SIG-M5 treated with dmso at 0.1 percent for 504 hours (cell line): ENCODE measurements at regions not wholly inside any gene's neighbourhood (a gene's known extent, or its start where the extent isn't known, plus 50 kb on each side); places are given as distances from the start of the nearest gene placed in this dataset.

ENCODE experiments used
- DNase-seq: peaks from one replicate; lab custom pipeline; 2025; ENCODE audit not compliant: unreplicated experiment; lab: John Stamatoyannopoulos, UW

- no peak for DNase-seq
These were observed 298.2 kb downstream of the PAX1 start for GRCh38 chr20:22003680-22004079.

DNA sequence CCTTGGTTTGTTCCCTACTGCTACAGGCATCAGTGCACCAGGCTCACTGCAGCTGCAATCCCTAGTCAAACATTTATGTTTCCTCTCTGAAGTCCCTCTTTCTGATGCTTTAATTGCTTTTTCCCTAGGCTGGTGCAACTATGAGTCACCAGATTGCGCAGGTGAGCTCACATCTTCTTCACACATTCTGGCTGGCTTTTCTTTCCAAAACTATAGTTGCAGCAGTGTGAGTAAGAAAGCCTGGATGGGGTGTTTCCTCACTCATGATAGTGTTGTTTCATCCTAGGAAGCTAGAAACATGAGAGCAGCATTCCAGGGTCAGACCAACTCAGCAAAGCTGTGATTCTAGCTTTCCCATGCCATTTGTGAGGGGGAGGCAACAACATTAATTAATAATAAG is 296.4 kb downstream of the PAX1 start:
- DNase-seq, result no peak

DNA sequence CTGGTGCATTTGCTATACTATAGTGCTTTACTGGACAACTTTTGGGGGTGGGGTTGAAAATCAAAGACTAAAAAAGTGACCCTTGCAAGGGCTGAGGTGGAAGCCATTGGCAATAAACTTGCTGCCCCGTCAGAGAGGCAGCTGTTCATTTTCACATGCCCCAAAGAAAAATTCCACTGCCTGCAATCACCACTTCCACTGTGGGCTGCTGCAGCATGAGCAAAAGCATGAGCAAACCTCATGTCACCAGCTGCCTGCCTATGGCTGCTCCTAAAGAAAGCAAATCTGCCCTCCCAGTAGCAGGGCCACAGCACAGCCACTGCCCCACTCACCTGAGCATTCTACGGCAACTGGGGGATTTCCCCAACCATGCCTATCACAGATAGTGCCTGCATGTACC is 290.0 kb downstream of the PAX1 start:
- DNase-seq, result no peak

- no peak for DNase-seq
These were observed 288.7 kb downstream of the PAX1 start for GRCh38 chr20:21994203-21994602.

- DNase-seq, result no peak
These were observed 277.1 kb downstream of the PAX1 start for GRCh38 chr20:21982559-21982958.

GRCh38 chr20:21981597-21982344 is 276.3 kb downstream of the PAX1 start:
- no peak for DNase-seq

- no peak for DNase-seq
These were observed 275.7 kb downstream of the PAX1 start for GRCh38 chr20:21981179-21981578.

GRCh38 chr20:21971436-21971835 is 266.0 kb downstream of the PAX1 start:
- no peak for DNase-seq

GRCh38 chr20:21968486-21968885 is 263.0 kb downstream of the PAX1 start:
- DNase-seq, result no peak

DNA sequence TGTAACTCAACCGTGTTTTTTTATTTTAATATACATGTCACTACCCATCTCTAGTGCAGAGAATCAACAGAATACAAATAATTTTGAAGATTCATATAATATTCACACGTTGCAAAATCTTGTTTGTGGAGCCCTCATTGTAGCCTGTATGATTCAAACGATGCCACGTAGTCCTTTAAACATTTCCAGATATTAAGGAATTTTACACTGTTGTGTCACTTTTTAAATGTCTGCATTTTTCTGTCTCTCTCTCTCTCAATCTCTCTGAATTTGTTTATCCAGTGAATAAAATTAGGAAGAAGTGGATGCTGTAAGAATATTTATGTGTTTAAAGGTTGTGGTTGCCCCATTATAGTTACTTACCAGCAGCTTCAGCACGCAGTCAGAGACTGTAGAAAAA is 262.0 kb downstream of the PAX1 start:
- no peak for DNase-seq

DNA sequence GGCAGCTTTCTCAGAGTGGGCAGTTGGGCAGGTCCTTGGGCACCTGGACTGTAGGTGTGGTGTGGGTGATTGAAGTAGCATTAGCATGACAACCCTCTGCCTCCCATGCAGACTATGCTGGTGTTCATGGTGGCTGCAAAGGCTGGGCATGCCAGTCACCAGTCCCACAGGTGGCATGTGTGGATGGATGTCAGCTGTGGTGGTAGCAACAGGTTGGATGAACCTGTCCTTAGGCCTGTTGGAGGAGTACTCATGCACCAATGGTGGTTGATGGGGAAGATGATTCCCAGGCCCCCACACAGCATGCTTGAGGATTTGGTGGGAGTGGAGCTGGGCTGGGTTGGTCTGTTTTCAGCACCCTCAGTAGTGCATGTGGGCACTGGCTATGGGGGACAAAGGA is 251.1 kb downstream of the PAX1 start:
- DNase-seq, result no peak

DNA sequence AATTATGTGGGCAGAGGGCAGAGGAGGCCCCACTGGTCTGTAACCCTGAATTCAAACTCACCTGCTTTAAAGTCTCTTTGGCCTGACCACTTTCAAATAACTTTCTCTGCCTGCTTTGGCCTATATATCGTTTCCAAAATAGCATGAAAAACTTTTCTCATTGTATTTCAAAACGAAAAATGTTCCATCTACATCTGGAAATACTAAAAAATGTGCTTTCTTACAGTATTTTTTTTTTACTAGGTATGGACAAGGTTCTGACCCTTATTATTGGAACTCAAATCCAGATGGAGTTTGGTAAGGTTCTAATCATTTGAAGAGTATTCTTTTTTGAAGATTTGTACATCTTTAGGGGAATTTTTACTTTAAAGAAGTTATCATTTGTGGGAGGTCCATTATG is 241.9 kb downstream of the PAX1 start:
- no peak for DNase-seq

GRCh38 chr20:21944227-21944626 is 238.8 kb downstream of the PAX1 start:
- DNase-seq, result no peak

DNA sequence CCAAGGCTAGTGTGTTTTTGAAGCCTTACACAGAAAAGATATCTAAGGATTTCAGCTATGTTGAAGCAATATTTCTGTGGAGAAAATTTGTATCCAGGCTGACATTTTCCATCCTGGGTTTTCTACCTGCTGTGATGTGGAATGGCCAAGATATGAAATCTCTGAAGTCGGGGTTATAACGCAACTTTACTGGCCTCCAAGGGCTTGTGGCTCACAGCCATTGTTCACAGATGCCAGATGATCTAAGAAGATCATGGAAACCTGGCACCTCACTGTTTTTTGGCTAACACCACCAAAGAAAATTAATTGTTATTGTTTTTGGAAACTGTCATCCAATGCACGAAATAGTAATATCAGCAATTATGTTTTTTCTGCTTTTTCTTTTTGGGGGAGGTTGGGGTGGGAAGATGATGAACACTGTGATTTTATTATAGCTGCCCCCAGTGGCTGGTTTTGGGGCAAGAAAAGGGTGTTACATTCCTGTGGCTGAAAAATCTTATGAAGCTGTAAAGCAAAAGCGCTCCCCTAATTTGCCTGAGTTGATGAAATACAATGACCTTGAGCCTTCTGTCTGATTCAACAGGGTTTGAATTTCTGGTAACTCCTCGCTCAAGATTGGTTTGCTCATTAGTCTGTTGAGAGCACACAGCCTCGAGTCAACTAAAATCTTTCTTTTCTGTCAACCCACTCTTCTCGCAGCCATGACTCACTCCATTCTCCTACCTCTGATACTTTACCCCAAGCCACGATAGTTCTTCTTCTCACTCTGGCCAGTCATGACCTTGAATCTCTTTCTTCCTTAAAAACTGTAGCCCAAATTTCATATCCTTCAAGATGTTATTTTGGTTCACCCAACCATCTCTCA is 236.7 kb downstream of the PAX1 start:
- no peak for DNase-seq

DNA sequence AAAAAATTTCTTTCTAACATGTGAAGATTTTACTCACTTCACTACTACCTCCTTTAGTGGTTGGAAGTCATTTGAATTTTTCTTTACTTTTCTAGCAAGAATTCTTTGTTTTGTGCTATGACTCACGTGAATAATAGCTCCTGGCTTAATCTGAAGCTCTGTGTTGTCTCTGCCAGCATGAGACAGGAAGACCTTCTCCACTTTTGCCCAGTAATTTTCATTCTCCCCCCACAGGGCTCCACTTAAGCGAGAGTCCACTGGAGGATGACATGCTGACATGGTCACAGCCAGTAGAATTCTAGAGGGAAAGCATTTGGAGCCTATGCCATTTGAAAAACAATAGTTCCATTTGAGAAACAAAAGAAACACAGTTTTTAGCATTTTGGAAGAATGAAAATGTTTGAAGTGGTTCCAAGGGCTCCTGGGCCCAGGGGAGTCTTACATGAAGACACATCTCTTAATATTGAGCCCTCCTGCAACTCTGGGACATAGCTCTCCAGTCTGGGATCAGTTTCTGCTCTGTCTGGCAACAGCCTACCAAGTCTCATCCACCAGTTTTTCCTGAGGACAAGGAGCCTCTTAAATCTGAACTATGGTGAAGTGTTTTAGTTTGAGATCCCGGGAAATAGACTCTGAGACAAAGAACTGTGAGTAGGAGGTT is 231.4 kb downstream of the PAX1 start:
- DNase-seq, result no peak

DNA sequence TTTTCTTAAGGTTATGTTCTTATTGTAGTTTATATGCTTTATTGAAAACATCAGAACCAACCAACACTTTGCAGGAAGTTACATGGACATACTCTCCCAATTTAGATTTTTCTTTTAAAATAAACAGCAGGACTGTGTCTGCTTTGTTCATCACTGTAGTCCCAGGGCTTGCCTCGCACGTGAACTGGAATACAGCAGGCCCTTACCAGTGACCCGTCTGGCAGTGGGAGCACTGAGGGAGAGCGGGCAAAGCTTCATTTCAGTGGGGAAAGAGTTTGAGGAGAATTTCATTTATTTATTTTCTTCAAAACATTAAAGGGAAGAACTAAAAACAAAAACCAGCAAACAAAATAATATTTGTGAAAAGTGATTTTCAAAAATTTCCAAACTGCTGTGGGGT is 230.8 kb downstream of the PAX1 start:
- no peak for DNase-seq

DNA sequence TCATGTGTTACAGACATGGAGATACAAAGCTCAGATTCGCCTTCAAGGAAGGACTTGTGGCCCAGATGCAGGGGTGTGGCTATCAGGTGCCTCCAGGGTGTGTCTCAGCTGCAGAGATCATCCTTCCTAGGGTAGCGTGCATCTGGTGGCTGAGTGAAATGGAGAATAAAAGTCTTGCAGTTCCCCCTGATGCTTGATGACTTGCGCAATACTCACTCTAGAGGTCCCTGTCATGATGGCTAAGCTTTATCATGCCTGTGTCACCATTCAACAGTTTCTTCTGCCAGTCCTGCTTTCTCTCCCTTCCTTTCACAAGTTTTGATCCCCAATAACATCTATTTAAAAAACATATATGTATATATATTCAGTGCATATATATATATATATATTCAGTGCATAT is 228.1 kb downstream of the PAX1 start:
- peak; percentile 2 for DNase-seq

DNA sequence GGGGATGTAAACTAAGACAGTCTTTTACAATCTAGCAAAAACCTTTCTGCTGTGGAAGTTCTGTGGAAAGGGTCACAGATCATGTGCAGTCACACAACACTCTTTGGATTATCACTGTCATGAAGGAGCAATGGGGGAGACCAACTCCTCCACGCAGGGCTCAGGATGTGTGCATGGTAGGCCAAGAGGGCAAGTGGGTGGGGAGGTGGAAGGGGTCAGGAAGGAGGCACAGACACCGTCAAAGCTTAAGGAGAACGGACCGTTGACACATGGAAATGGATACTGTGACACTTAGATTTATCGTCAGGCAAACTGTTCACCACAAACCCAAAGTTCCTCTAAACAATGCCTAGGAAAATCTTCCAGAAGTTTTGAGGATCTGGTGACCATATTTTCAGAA is 215.8 kb downstream of the PAX1 start:
- no peak for DNase-seq

DNA sequence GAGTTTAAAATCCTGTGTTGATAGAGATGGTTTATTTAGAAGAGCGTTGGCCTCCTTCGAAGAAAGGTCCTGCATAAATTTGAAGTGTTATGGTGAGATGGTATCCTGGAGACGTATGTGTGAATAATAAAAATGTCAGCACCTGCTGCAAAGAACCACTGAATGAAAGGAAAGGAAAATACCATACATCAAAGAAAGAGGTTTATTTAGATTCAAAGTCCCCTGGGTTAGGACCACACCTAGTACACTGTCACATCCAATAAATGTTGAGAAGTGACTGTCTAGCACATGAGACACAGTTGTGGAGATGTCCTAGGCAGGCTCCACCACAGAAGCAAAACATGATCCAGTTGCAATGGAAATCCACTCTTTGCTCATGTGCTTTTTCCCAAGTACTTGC is 214.7 kb downstream of the PAX1 start:
- no peak for DNase-seq

DNA sequence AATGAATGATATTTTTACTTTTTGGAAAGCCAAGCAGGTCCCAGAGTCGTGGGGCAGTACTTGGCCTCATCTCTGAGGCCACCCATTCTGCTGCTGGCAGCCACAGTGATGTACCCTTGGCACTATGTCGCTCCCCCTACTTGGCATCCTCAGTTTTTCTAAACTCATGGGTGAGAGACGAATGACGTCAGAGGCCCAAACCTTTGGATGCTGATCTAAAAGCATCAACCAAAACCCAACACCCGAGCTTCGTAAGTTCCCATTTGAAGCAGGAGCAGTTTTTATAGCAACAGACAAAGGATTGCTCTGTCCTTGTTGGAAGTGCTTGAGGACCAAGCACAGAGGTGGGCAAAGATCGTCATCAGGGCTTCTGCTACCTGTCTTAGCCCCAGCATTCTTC is 212.9 kb downstream of the PAX1 start:
- no peak for DNase-seq

DNA sequence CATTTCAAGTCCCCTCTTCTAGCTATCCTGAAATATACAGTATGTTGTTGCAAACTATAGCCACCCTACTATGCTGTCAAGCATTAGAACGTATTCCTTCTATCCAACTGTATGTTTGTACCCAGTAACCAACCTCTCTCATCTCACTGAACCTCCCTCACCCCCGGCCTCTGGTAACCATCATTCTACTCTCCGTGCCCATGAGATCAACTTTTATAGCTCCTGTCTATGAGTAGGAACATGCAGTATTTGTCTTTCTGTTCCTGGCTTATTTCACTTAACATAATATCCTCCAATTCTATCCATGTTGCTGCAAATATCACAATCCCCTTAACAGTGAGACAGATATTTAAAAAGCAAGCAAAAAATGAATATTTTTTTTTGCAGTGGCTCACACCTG is 196.9 kb downstream of the PAX1 start:
- DNase-seq, result no peak
